K562 (cell line): ENCODE measurements at regions not wholly inside any gene's neighbourhood (a gene's known extent, or its start where the extent isn't known, plus 50 kb on each side); places are given as distances from the start of the nearest gene placed in this dataset.
A peak's percentile ranks its signal among the peaks of the same experiment; 100 is the strongest.

ENCODE experiments used
- ATAC-seq: fragments of 200-7000 bp; cut with Tn5 transposase; 3 replicates; pipeline ENCODE4 v1.9.1; 2020; ENCODE audit warnings: moderate library complexity
- BruUV-seq: library from RNA; stranded (reverse); fragments of 400-500 nt; replicated peaks from 2 replicates; lab custom pipeline; 2021; lab: Mats Ljungman, UMichigan
- CTCF ChIA-PET: fragments of 300-600 bp; formaldehyde crosslinking; extraction: SDS; loops from one replicate; lab custom pipeline; 2021; ENCODE audit warnings: low intra/inter-chr PET ratio; lab: Yijun Ruan, JAX
- POLR2A ChIA-PET: fragments of 300-600, 350-650 bp; sonication (Branson Sonifier 250); formaldehyde crosslinking; extraction: SDS; loops from one replicate; lab custom pipeline; 2021; ENCODE audit warnings: antibody characterized with exemption, inconsistent platforms; lab: Yijun Ruan, JAX
- DNase-seq, 4 experiments: peaks; one replicate each; pipeline versions ENCODE4 v3.0.0 to v3.0.0-alpha.2; 2011 to 2018; ENCODE audit warnings: low spot score in 3 of 4, mixed read lengths in 3 of 4; ENCODE audit errors: extremely low read depth in 1 of 4
- FAIRE-seq: peaks from 2 replicates; lab custom pipeline; 2011; peaks lifted over from hg19 to GRCh38; lab: Jason Lieb, UNC
- H2AFZ ChIP-seq: 2 replicates; pipeline ENCODE4 v1.6.0; 2011; ENCODE audit warnings: low read depth, low read length, control low read depth, inconsistent platforms
- H3K27ac ChIP-seq: fragments of 200-600 bp; 3 replicates; pipeline ENCODE4 v1.8.0; 2011; ENCODE audit warnings: low read depth, mild to moderate bottlenecking, control low read depth, inconsistent platforms, low read length, moderate library complexity, mixed read lengths; ENCODE audit errors: extremely low read depth
- H3K27me3 ChIP-seq, 2 experiments: fragments of 300-600 bp in 1 of 2; 2 replicates in 1 of 2; 3 replicates in 1 of 2; pipeline versions ENCODE4 v1.6.0 to v1.8.0; 2011; ENCODE audit warnings: inconsistent platforms in 2 of 2, low read length in 2 of 2, mild to moderate bottlenecking in 1 of 2, mixed read lengths in 1 of 2, moderate library complexity in 1 of 2; ENCODE audit not compliant: control insufficient read depth in 2 of 2, insufficient read depth in 2 of 2
- H3K36me3 ChIP-seq: fragments of 300-600 bp; 3 replicates; pipeline ENCODE4 v1.8.0; 2011; ENCODE audit warnings: mild to moderate bottlenecking, low read length, inconsistent platforms; ENCODE audit not compliant: control insufficient read depth, insufficient read depth
- H3K4me1 ChIP-seq, 2 experiments: fragments of 200-600 bp in 1 of 2; replicated peaks in 1 of 2; 2 replicates in 1 of 2; 3 replicates in 1 of 2; pipeline versions ENCODE4 v1.5.1 to v1.8.0; 2011; ENCODE audit warnings: inconsistent platforms in 2 of 2, low read length in 2 of 2, mild to moderate bottlenecking in 1 of 2, mixed read lengths in 1 of 2, moderate library complexity in 1 of 2; ENCODE audit not compliant: control insufficient read depth in 2 of 2, insufficient read depth in 2 of 2
- H3K4me2 ChIP-seq: 2 replicates; pipeline ENCODE4 v1.6.1; 2011; ENCODE audit warnings: low read length, control low read depth, inconsistent platforms, mixed read lengths; ENCODE audit not compliant: insufficient read depth
- H3K4me3 ChIP-seq: fragments of 200-600 bp; sonication (generic), shearing (Covaris generic); 2 replicates; pipeline ENCODE4 v1.5.1; 2016; ENCODE audit warnings: control low read depth, inconsistent platforms
- H3K79me2 ChIP-seq: fragments of 200-600 bp; 3 replicates; pipeline ENCODE4 v1.8.0; 2011; ENCODE audit warnings: low read length, inconsistent platforms; ENCODE audit not compliant: control insufficient read depth, insufficient read depth
- H3K9ac ChIP-seq, 2 experiments: 2 replicates each; pipeline versions ENCODE4 v1.6.0 to v1.6.1; 2011; ENCODE audit warnings: low read depth in 2 of 2, low read length in 2 of 2, control low read depth in 1 of 2, inconsistent platforms in 1 of 2, mild to moderate bottlenecking in 1 of 2, mixed read lengths in 1 of 2; ENCODE audit not compliant: insufficient read depth in 1 of 2
- H3K9me1 ChIP-seq: one replicate; pipeline ENCODE4 v1.6.0; 2011; ENCODE audit warnings: inconsistent platforms, mild to moderate bottlenecking, low read length, moderate library complexity; ENCODE audit not compliant: control insufficient read depth, insufficient read depth
- H3K9me3 ChIP-seq: replicated peaks from 2 replicates; pipeline ENCODE4 v1.5.1; 2011; ENCODE audit warnings: low read depth, low read length, inconsistent platforms; ENCODE audit not compliant: control insufficient read depth, insufficient read depth
- H4K20me1 ChIP-seq: replicated peaks from 2 replicates; pipeline ENCODE4 v1.6.1; 2011; ENCODE audit warnings: low read length, inconsistent platforms, mixed read lengths; ENCODE audit not compliant: control insufficient read depth, insufficient read depth
- ARID1B ChIP-seq: fragments of 450-650 bp; IDR thresholded peaks from 2 replicates; pipeline ENCODE4 v1.6.1; 2016; ENCODE audit warnings: antibody characterized with exemption, mild to moderate bottlenecking, inconsistent platforms
- CREB1 ChIP-seq, 2 experiments: sonication (generic) in 1 of 2; formaldehyde crosslinking in 1 of 2; IDR thresholded peaks; 2 replicates each; pipeline versions ENCODE4 v1.6.1 to v1.8.0; 2012 to 2022; ENCODE audit warnings: inconsistent platforms in 1 of 2, mild to moderate bottlenecking in 1 of 2, missing genetic modification reagents in 1 of 2, moderate library complexity in 1 of 2
- FOXJ3 ChIP-seq: sonication (generic); formaldehyde crosslinking; IDR thresholded peaks from 2 replicates; pipeline ENCODE4 v1.4.0; 2020; ENCODE audit warnings: mild to moderate bottlenecking, missing genetic modification reagents
- JUNB ChIP-seq: fragments of 450-650 bp; formaldehyde crosslinking; conservative IDR thresholded peaks from 2 replicates; pipeline ENCODE4 v1.4.0; 2020; ENCODE audit warnings: mild to moderate bottlenecking
- NR2C2 ChIP-seq, 2 experiments: fragments of 200-800 bp in 1 of 2; sonication (Bioruptor generic) in 1 of 2; sonication (generic) in 1 of 2; formaldehyde crosslinking in 1 of 2; IDR thresholded peaks; 2 replicates each; pipeline versions ENCODE4 v1.6.1 to v1.8.0; 2016 to 2022; ENCODE audit warnings: mild to moderate bottlenecking in 1 of 2, missing compliant biosample characterization in 1 of 2, missing genetic modification characterization in 1 of 2, missing genetic modification reagents in 1 of 2
- NR4A1 ChIP-seq, 2 experiments: fragments of 250-450 bp in 1 of 2; fragments of 450-650 bp in 1 of 2; sonication (Bioruptor Pico) in 1 of 2; IDR thresholded peaks; 2 replicates each; pipeline versions ENCODE4 v1.4.0 to v1.6.1; 2016 to 2020; ENCODE audit warnings: mild to moderate bottlenecking in 2 of 2, missing compliant biosample characterization in 1 of 2, missing genetic modification characterization in 1 of 2, moderate library complexity in 1 of 2
- NRF1 ChIP-seq, 2 experiments: fragments of 450-650 bp; IDR thresholded peaks in 1 of 2; conservative IDR thresholded peaks in 1 of 2; 2 replicates each; pipeline ENCODE4 v1.6.1; 2014; ENCODE audit warnings: mild to moderate bottlenecking in 2 of 2
- PHB2 ChIP-seq: fragments of 450-650 bp; IDR thresholded peaks from 2 replicates; pipeline ENCODE4 v1.6.1; 2017; ENCODE audit warnings: low read depth
- PHF8 ChIP-seq: fragments of 200-600 bp; sonication (generic); IDR thresholded peaks from 2 replicates; pipeline ENCODE4 v1.6.1; 2012; ENCODE audit warnings: mixed run types, mild to moderate bottlenecking, inconsistent platforms, low read length, moderate library complexity, borderline replicate concordance
- PML ChIP-seq: IDR thresholded peaks from 2 replicates; pipeline ENCODE4 v1.6.1; 2012; ENCODE audit warnings: low read length, inconsistent platforms
- SNAPC5 ChIP-seq: fragments of 250-450 bp; sonication (Bioruptor Pico); IDR thresholded peaks from 2 replicates; pipeline ENCODE4 v1.8.0; 2021; ENCODE audit warnings: moderate library complexity, mild to moderate bottlenecking, inconsistent platforms
- SNIP1 ChIP-seq: fragments of 450-650 bp; IDR thresholded peaks from 2 replicates; pipeline ENCODE4 v1.7.1; 2017; ENCODE audit warnings: low read depth, mild to moderate bottlenecking
- TCF7L2 ChIP-seq: fragments of 150-350 bp; IDR thresholded peaks from 2 replicates; pipeline ENCODE4 v1.6.1; 2016; ENCODE audit warnings: low read depth, mild to moderate bottlenecking, low read length, moderate library complexity
- TCFL5 ChIP-seq: fragments of 250-450 bp; sonication (Bioruptor Pico); conservative IDR thresholded peaks from 2 replicates; pipeline ENCODE4 v1.6.1; 2021; ENCODE audit warnings: mild to moderate bottlenecking, moderate library complexity, matching md5 sums
- ZNF277 ChIP-seq: fragments of 250-450 bp; sonication (Bioruptor Pico); IDR thresholded peaks from 2 replicates; pipeline ENCODE4 v1.8.0; 2022; ENCODE audit warnings: inconsistent platforms, mild to moderate bottlenecking, moderate library complexity, borderline replicate concordance
- ZNF644 ChIP-seq: fragments of 200-800 bp; sonication (Bioruptor generic); IDR thresholded peaks from 2 replicates; pipeline ENCODE4 v1.6.1; 2016; ENCODE audit warnings: low read depth, missing genetic modification characterization, missing compliant biosample characterization
- ZNF830 ChIP-seq: fragments of 250-450 bp; sonication (Bioruptor Pico); IDR thresholded peaks from 2 replicates; pipeline ENCODE4 v1.5.0; 2021; ENCODE audit warnings: mild to moderate bottlenecking
- WGBS: fragments of 100-300 bp; shearing (Covaris generic); methylation state at CpG from one replicate; pipeline ENCODE4 v1.1.6; 2016; ENCODE audit warnings: low coverage, mixed read lengths; ENCODE audit not compliant: insufficient coverage; ENCODE audit errors: missing lambda C conversion rate; 5-methylcytosine and 5-hydroxymethylcytosine counted together
- in situ Hi-C: fragments of 300-500 bp; cut with MboI; formaldehyde crosslinking; loops from 4 replicates; pipeline ENCODE4 v1.15.0; 2018; ENCODE audit warnings: inconsistent platforms, mixed read lengths
- intact Hi-C: fragments of 100-400 bp; cut with micrococcal nuclease; formaldehyde crosslinking; loops from 2 replicates; pipeline ENCODE4 v1.14.2; 2022

- TF ChIP-seq TCFL5: no peak
- no peak for TF ChIP-seq FOXJ3 (CRISPR knock-in tag)
- no peak for TF ChIP-seq NR2C2 (CRISPR knock-in tag; IDR thresholded peaks at IDR 0.05)
- TF ChIP-seq NR2C2 (tag; IDR thresholded peaks at IDR 0.05): no peak
- TF ChIP-seq PHF8: no peak
- no peak for TF ChIP-seq SNAPC5
- peak; percentile 91 for TF ChIP-seq ARID1B
- no peak for TF ChIP-seq ZNF277 (CRISPR knock-in tag)
- TF ChIP-seq PML: peak; percentile 83
- no peak for TF ChIP-seq ZNF830 (CRISPR knock-in tag)
Observed at GRCh38 chrX:109943092-109943739, 59.7 kb upstream of the TMEM164 start (continued).

GRCh38 chrX:109943740-109944092 lies 59.2 kb upstream of the TMEM164 start:
- intact Hi-C loops: no loop called here
- TF ChIP-seq NR4A1 (CRISPR knock-in tag; IDR thresholded peaks at IDR 0.05) (no peak), NR4A1 (tag; IDR thresholded peaks at IDR 0.05) (no peak), TCF7L2 (no peak), PHB2 (no peak), JUNB (no peak), NRF1 (conservative IDR thresholded peaks at IDR 0.05 in 1 of 2, IDR thresholded peaks at IDR 0.05 in 1 of 2) (peak; percentile 43 to 50; a peak in 3 of 4 replicates), ZNF644 (no peak), CREB1 (IDR thresholded peaks at IDR 0.05) (no peak), CREB1 (CRISPR knock-in tag; IDR thresholded peaks at IDR 0.05) (no peak), SNIP1 (no peak)
- Histone ChIP-seq H3K4me3 (no peak overlapping the region), H2AFZ (peak overlapping the region; percentile 30), H3K4me2 (peak overlapping the region; percentile 43; the same call in 1 of the 2 replicates), H3K79me2 (no peaks in the 10 kb centered on the region), H3K9me3 (no peaks in the 10 kb centered on the region), H3K9me1 (no peaks in the 10 kb centered on the region), H3K27me3 (no peaks in the 10 kb centered on the region), H3K36me3 (no peaks in the 10 kb centered on the region), H4K20me1 (no peaks in the 10 kb centered on the region), H3K9ac (peak overlapping the region; percentile 10 to 43; a peak in 3 of 4 replicates), H3K27ac (peak overlapping the region; percentile 9; the same call in 2 of the 3 replicates), H3K4me1 (peaks cover 9 to 32% of the 10 kb centered on the region in 2 experiments)
- FAIRE-seq: no peak
- in situ Hi-C loops: no loop called here
- ATAC-seq: peak; percentile 19; the same call in 2 of the 3 replicates
- 6% methylated on average over 1 of the region's 1 CpG for WGBS
- CTCF ChIA-PET: no interaction called here
- DNase-seq: no peak
- BruUV-seq: no TSS peak
- POLR2A ChIA-PET: interaction anchor here (0.7 to 1.4 kb wide), 6 partner anchors 9 to 1852 kb away, joined by 3 to 5 read pairs (median 4); no protein-coding TSS in a partner anchor
